ENCODE measurements at regions not wholly inside any gene's neighbourhood (a gene's known extent, or its start where the extent isn't known, plus 50 kb on each side); places are given as distances from the start of the nearest gene placed in this dataset.

DNA sequence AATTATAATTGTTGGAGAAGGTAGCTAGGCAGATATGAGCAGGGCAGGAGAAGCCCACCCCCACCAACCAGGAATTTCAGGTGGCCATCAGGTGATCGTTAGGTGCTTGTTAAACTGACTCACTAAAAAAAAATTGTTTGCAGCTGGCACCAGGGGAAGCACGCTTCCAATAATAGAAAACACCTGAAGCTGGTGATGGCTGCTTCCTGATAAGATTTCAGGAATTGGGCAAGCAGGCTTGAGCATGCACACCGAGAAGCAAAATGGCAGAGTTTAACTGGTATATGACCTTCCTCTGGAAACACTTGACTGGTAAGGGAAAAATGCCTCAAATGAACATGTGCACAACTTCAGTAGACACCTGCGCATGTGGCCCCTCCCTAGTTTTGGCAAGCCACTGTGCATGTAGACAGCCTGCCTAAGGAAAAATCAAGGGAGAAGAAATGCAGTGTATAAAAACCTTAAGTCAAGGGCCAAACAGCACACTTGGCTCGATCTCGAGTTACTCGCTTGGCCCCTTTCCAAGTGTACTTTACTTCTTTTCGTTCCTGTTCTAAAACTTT, 292.8 kb downstream of the CCDC85A start:
- Histone ChIP-seq H3K36me3 (no peaks in the 10 kb centered on the region), H3K27ac (no peak overlapping the region), H3K4me3 (no peak overlapping the region), H3K4me1 (no peaks in the 10 kb centered on the region), H3K9me3 (no peaks in the 10 kb centered on the region), H3K27me3 (no peaks in the 10 kb centered on the region)
- no peak for ATAC-seq
- 62% methylated on average over 6 to 7 of the region's 8 CpGs for WGBS, 2 donors (ENCODE audit: low coverage in 1 of 2)
- TF ChIP-seq POLR2AphosphoS5 (IDR thresholded peaks at IDR 0.05): no peak
- TF ChIP-seq POLR2A (IDR thresholded peaks at IDR 0.05): no peak

DNA sequence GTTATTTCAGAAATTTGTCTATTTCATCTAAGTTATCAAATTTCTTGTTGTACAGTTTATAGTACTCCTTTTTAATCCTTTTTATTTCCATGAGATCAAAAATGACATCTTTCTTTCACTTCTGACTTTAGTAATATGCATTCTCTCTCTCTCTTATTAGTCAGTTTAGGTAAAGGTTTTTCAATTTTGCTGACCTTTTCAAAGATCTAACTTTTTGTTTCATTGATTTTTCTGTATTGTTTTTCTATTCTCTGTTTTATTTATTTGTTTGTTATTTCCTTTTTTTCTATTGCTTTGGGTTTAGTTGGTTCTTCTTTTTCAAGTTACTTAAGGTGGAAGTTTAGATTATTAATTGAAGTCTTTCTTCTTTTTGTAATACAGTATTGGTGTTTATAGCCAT, 294.2 kb downstream of the CCDC85A start:
- H3K4me1 ChIP-seq: no peaks in the 10 kb centered on the region
- no peaks in the 10 kb centered on the region for H3K36me3 ChIP-seq
- TF ChIP-seq, protein P1, sequence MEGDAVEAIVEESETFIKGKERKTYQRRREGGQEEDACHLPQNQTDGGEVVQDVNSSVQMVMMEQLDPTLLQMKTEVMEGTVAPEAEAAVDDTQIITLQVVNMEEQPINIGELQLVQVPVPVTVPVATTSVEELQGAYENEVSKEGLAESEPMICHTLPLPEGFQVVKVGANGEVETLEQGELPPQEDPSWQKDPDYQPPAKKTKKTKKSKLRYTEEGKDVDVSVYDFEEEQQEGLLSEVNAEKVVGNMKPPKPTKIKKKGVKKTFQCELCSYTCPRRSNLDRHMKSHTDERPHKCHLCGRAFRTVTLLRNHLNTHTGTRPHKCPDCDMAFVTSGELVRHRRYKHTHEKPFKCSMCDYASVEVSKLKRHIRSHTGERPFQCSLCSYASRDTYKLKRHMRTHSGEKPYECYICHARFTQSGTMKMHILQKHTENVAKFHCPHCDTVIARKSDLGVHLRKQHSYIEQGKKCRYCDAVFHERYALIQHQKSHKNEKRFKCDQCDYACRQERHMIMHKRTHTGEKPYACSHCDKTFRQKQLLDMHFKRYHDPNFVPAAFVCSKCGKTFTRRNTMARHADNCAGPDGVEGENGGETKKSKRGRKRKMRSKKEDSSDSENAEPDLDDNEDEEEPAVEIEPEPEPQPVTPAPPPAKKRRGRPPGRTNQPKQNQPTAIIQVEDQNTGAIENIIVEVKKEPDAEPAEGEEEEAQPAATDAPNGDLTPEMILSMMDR (IDR thresholded peaks at IDR 0.05): no peak
- TF ChIP-seq POLR2AphosphoS5 (IDR thresholded peaks at IDR 0.05): no peak
- no peak for TF ChIP-seq POLR2A (IDR thresholded peaks at IDR 0.05)
- no peak for TF ChIP-seq EP300 (IDR thresholded peaks at IDR 0.05)
- ATAC-seq: no peak
- no peak overlapping the region for H3K27ac ChIP-seq
- H3K4me3 ChIP-seq: no peak overlapping the region
- no peaks in the 10 kb centered on the region for H3K9me3 ChIP-seq
- H3K27me3 ChIP-seq: no peaks in the 10 kb centered on the region

DNA sequence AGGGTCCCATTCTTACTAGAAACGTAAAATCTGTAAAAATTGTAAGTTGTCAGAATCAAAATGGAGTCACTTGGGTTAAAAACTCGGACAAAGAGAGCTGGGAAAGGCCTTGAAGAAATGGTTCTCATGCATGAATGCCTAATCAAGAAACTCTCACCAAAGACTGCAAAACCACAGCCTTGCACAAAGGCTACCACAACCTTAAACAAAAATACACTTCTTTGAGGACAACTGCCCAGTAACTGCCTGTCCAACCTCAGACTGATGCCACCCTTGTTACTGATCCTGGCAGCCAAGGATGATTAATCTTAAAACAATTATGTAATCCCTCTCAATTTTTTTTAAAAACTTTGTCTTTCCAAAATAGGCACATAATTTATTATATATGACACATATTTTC, 299.3 kb downstream of the CCDC85A start:
- no peak overlapping the region for H3K27ac ChIP-seq
- TF ChIP-seq POLR2AphosphoS5 (IDR thresholded peaks at IDR 0.05): no peak
- no peak for TF ChIP-seq POLR2A (IDR thresholded peaks at IDR 0.05)
- TF ChIP-seq, protein P1 (IDR thresholded peaks at IDR 0.05): no peak
- no peak for TF ChIP-seq EP300 (IDR thresholded peaks at IDR 0.05)
- 68 to 76% methylated on average over 2 of the region's 2 CpGs for WGBS, 2 donors (ENCODE audit: low coverage in 1 of 2)

DNA sequence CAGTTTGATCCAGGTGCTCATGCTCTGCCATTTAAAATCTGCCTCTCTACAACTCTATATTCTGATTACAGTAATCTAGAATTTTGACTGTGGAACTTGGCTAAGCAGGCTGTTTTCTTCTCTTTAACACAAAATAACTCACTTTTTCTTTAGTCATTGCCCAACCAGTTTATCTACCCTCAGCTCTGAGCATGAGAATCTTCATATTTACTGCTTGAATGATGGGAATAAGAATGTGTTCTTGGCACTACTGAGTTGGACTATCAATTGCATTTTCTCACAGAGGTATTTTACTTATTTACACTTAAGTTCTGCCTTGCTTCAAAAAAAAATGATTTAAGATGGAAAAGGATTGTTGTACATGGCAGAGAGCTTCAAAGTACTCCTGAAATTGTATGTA, 301.1 kb downstream of the CCDC85A start:
- ATAC-seq: no peak
- no peak for TF ChIP-seq EP300 (IDR thresholded peaks at IDR 0.05)
- no peak for TF ChIP-seq POLR2AphosphoS5 (IDR thresholded peaks at IDR 0.05)
- TF ChIP-seq, protein P1 (IDR thresholded peaks at IDR 0.05): no peak
- no peak for TF ChIP-seq POLR2A (IDR thresholded peaks at IDR 0.05)
- Histone ChIP-seq H3K9me3 (no peaks in the 10 kb centered on the region), H3K36me3 (no peaks in the 10 kb centered on the region), H3K4me1 (no peaks in the 10 kb centered on the region), H3K27ac (no peak overlapping the region), H3K4me3 (no peak overlapping the region), H3K27me3 (no peaks in the 10 kb centered on the region)

More for the DNA sequence above, 299.3 kb downstream of the CCDC85A start:
- Histone ChIP-seq H3K9me3 (no peaks in the 10 kb centered on the region), H3K4me3 (no peak overlapping the region), H3K4me1 (no peaks in the 10 kb centered on the region), H3K36me3 (no peaks in the 10 kb centered on the region), H3K27me3 (no peaks in the 10 kb centered on the region)
- ATAC-seq: no peak

DNA sequence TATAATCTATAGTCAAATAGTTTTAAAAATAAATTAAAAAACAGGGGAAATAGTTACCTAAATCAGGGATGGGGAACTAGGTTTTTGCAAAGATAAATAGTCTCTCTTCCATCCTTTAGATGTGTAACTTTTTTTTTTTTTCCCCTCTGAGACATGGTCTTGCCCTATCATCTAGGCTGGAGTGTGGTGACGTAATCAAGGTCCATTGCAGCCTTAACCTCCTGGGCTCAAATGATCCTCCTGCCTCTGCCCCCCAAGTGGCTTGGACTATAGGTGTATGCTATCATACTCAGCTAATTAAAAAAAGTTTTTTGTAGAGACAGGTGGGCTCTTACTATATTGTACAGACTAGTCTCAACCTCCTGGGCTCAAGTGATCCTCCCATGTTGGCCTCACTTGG, 316.5 kb downstream of the CCDC85A start:
- TF ChIP-seq POLR2A (IDR thresholded peaks at IDR 0.05) (no peak), POLR2AphosphoS5 (IDR thresholded peaks at IDR 0.05) (no peak), EP300 (IDR thresholded peaks at IDR 0.05) (no peak)
- TF ChIP-seq, protein P1 (IDR thresholded peaks at IDR 0.05): no peak
- no peak overlapping the region for H3K27ac ChIP-seq
- H3K4me3 ChIP-seq: no peak overlapping the region
- H3K9me3 ChIP-seq: peaks cover 0 to 15% (median 0%) of the 10 kb centered on the region in 3 donors
- no peaks in the 10 kb centered on the region for H3K36me3 ChIP-seq
- WGBS, 2 donors (ENCODE audit: low coverage in 1 of 2): 80 to 100% methylated on average over 1 of the region's 1 CpG
- no peaks in the 10 kb centered on the region for H3K27me3 ChIP-seq
- H3K4me1 ChIP-seq: no peaks in the 10 kb centered on the region
- ATAC-seq: no peak
